ENCODE measurements at regions not wholly inside any gene's neighbourhood (a gene's known extent, or its start where the extent isn't known, plus 50 kb on each side); places are given as distances from the start of the nearest gene placed in this dataset.
"Not testable (repeated sequence)": the region's sequence is repeated elsewhere in the genome, so short reads cannot be mapped to it uniquely, and the experiment has no call there.

GRCh38 chr1:149674921-149675320, 91.3 kb downstream of the PPIAL4C start:
- not testable (repeated sequence) for TF ChIP-seq EZH2, EZH2phosphoT487 (IDR thresholded peaks at IDR 0.05)
- TF ChIP-seq, protein P1, sequence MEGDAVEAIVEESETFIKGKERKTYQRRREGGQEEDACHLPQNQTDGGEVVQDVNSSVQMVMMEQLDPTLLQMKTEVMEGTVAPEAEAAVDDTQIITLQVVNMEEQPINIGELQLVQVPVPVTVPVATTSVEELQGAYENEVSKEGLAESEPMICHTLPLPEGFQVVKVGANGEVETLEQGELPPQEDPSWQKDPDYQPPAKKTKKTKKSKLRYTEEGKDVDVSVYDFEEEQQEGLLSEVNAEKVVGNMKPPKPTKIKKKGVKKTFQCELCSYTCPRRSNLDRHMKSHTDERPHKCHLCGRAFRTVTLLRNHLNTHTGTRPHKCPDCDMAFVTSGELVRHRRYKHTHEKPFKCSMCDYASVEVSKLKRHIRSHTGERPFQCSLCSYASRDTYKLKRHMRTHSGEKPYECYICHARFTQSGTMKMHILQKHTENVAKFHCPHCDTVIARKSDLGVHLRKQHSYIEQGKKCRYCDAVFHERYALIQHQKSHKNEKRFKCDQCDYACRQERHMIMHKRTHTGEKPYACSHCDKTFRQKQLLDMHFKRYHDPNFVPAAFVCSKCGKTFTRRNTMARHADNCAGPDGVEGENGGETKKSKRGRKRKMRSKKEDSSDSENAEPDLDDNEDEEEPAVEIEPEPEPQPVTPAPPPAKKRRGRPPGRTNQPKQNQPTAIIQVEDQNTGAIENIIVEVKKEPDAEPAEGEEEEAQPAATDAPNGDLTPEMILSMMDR (IDR thresholded peaks at IDR 0.05) = not testable (repeated sequence)
